Colonic mucosa (tissue), 4 donors: ENCODE measurements at regions not wholly inside any gene's neighbourhood (a gene's known extent, or its start where the extent isn't known, plus 50 kb on each side); places are given as distances from the start of the nearest gene placed in this dataset.

Experiments used
- DNase-seq: peaks from one replicate; pipeline ENCODE4 v3.0.0-alpha.2; 2020
- H3K27ac ChIP-seq: fragments of 200-600 bp; one replicate; pipeline ENCODE4 v1.8.0; 2021
- H3K27me3 ChIP-seq: fragments of 200-600 bp; one replicate; pipeline ENCODE4 v1.8.0; 2021
- H3K36me3 ChIP-seq: fragments of 200-600 bp; one replicate; pipeline ENCODE4 v1.8.0; 2021
- H3K4me1 ChIP-seq: fragments of 200-600 bp; one replicate; pipeline ENCODE4 v1.8.0; 2021; ENCODE audit warnings: mild to moderate bottlenecking
- H3K4me3 ChIP-seq: fragments of 200-600 bp; one replicate; pipeline ENCODE4 v1.8.0; 2021
- H3K9ac ChIP-seq, 2 donors: one replicate each; pipeline ENCODE4 v1.7.0; 2013; ENCODE audit warnings: control low read depth in 2 of 2, low read depth in 2 of 2, low read length in 2 of 2
- H3K9me3 ChIP-seq: fragments of 200-600 bp; one replicate; pipeline ENCODE4 v1.8.0; 2021
- CTCF ChIP-seq: fragments of 200-600 bp; IDR thresholded peaks from one replicate; pipeline ENCODE4 v1.8.0; 2022; ENCODE audit warnings: antibody characterized with exemption, mild to moderate bottlenecking
- intact Hi-C: fragments of 100-400 bp; cut with DNase I; formaldehyde crosslinking; loops from one replicate; pipeline ENCODE4 v1.14.1; 2022
- donor health status: healthy.
- donor health status: DM: no; HTN: no; CAD: no.
- donor health status: DM: no; HTN: no; CAD: no.

GRCh38 chr2:215693999-215694580 lies 258.2 kb upstream of the FN1 start:
- Histone ChIP-seq H3K27me3 (no peaks in the 10 kb centered on the region), H3K9ac (no peak overlapping the region), H3K4me1 (no peaks in the 10 kb centered on the region), H3K27ac (no peak overlapping the region), H3K4me3 (no peak overlapping the region), H3K9me3 (no peaks in the 10 kb centered on the region), H3K36me3 (no peaks in the 10 kb centered on the region)
- no peak for DNase-seq
- TF ChIP-seq CTCF = no peak
- intact Hi-C loops = no loop called here

- H3K9me3 ChIP-seq = no peaks in the 10 kb centered on the region
- no peaks in the 10 kb centered on the region for H3K27me3 ChIP-seq
- H3K4me1 ChIP-seq = no peaks in the 10 kb centered on the region
- no peaks in the 10 kb centered on the region for H3K36me3 ChIP-seq
- no peak overlapping the region for H3K4me3 ChIP-seq
- intact Hi-C loops = no loop called here
- no peak for DNase-seq
- no peak overlapping the region for H3K9ac ChIP-seq
- H3K27ac ChIP-seq = no peak overlapping the region
- no peak for TF ChIP-seq CTCF
Measured at GRCh38 chr2:215693193-215693998, 257.5 kb upstream of the FN1 start.

GRCh38 chr2:215692387-215693079 lies 256.7 kb upstream of the FN1 start:
- no peak for DNase-seq
- Histone ChIP-seq H3K36me3 (no peaks in the 10 kb centered on the region), H3K9me3 (no peaks in the 10 kb centered on the region), H3K4me3 (no peak overlapping the region), H3K4me1 (no peaks in the 10 kb centered on the region), H3K27ac (no peak overlapping the region), H3K27me3 (no peaks in the 10 kb centered on the region), H3K9ac (no peak overlapping the region)
- intact Hi-C loops = no loop called here
- no peak for TF ChIP-seq CTCF

- DNase-seq = no peak
- no peak overlapping the region for H3K27ac ChIP-seq
Measured at GRCh38 chr2:215691346-215691745, 255.5 kb upstream of the FN1 start.

More at GRCh38 chr2:215691346-215691745, 255.5 kb upstream of the FN1 start:
- H3K4me3 ChIP-seq = no peak overlapping the region
- no peak overlapping the region for H3K9ac ChIP-seq
- intact Hi-C loops = no loop called here
- H3K9me3 ChIP-seq = no peaks in the 10 kb centered on the region
- no peak for TF ChIP-seq CTCF
- no peaks in the 10 kb centered on the region for H3K36me3 ChIP-seq
- no peaks in the 10 kb centered on the region for H3K27me3 ChIP-seq
- no peaks in the 10 kb centered on the region for H3K4me1 ChIP-seq
